ENCODE measurements at regions not wholly inside any gene's neighbourhood (a gene's known extent, or its start where the extent isn't known, plus 50 kb on each side); places are given as distances from the start of the nearest gene placed in this dataset.
"Not testable (repeated sequence)": the region's sequence is repeated elsewhere in the genome, so short reads cannot be mapped to it uniquely, and the experiment has no call there.

DNA sequence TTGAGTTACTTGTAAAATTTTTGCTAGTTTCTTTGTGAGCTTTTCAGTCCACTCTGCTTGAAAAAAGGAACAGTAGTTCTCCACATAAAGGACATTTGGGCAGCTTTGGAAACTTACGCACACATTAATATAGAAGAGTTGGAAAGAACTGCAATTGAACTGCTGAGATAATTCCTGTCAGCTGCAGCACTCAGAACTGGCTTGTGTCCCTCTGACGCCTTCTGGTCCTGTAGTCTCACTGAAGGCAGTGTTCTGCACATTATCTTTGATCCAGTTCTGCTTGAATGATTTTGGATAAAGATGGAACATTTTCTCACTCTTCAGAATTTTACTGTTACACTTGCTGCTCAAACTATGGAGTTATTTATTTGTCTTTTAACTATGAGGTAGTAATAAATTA, 901.9 kb downstream of the OTOL1 start:
- POLR2A ChIA-PET (ENCODE audit: low non-redundant PET), result no interaction called here
- CTCF ChIA-PET, result no interaction called here
- Histone ChIP-seq H3K9me3 (ENCODE audit: low read depth, low read length, poor library complexity, severe bottlenecking) (no peaks in the 10 kb centered on the region), H3K27ac (ENCODE audit: low read depth, low read length, poor library complexity, severe bottlenecking) (no peak overlapping the region), H3K4me3 (ENCODE audit: low read depth, low read length, poor library complexity, severe bottlenecking) (no peak overlapping the region), H3K36me3 (ENCODE audit: insufficient read depth, low read length, poor library complexity, severe bottlenecking) (no peaks in the 10 kb centered on the region), H3K4me1 (ENCODE audit: insufficient read depth, low read length, poor library complexity, severe bottlenecking) (no peaks in the 10 kb centered on the region), H3K27me3 (replicated peaks; ENCODE audit: insufficient read depth, low read depth, low read length, poor library complexity) (no peaks in the 10 kb centered on the region)
- no peak for DNase-seq (ENCODE audit: low spot score)
- TF ChIP-seq, protein P1, sequence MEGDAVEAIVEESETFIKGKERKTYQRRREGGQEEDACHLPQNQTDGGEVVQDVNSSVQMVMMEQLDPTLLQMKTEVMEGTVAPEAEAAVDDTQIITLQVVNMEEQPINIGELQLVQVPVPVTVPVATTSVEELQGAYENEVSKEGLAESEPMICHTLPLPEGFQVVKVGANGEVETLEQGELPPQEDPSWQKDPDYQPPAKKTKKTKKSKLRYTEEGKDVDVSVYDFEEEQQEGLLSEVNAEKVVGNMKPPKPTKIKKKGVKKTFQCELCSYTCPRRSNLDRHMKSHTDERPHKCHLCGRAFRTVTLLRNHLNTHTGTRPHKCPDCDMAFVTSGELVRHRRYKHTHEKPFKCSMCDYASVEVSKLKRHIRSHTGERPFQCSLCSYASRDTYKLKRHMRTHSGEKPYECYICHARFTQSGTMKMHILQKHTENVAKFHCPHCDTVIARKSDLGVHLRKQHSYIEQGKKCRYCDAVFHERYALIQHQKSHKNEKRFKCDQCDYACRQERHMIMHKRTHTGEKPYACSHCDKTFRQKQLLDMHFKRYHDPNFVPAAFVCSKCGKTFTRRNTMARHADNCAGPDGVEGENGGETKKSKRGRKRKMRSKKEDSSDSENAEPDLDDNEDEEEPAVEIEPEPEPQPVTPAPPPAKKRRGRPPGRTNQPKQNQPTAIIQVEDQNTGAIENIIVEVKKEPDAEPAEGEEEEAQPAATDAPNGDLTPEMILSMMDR (conservative IDR thresholded peaks at IDR 0.05; ENCODE audit: low read depth, low read length), result no peak
- TF ChIP-seq EZH2 (IDR thresholded peaks at IDR 0.05; ENCODE audit: borderline replicate concordance, low read depth, low read length, poor library complexity, severe bottlenecking), result no peak
- BruUV-seq (replicated peaks), result no TSS peak
- intact Hi-C loops (cut with micrococcal nuclease; ENCODE audit: unreplicated experiment), result no loop called here

- Histone ChIP-seq H3K4me3 (ENCODE audit: low read depth, low read length, poor library complexity, severe bottlenecking) (no peak overlapping the region), H3K4me1 (ENCODE audit: insufficient read depth, low read length, poor library complexity, severe bottlenecking) (no peaks in the 10 kb centered on the region), H3K9me3 (ENCODE audit: low read depth, low read length, poor library complexity, severe bottlenecking) (no peaks in the 10 kb centered on the region), H3K27ac (ENCODE audit: low read depth, low read length, poor library complexity, severe bottlenecking) (no peak overlapping the region), H3K27me3 (replicated peaks; ENCODE audit: insufficient read depth, low read depth, low read length, poor library complexity) (no peaks in the 10 kb centered on the region), H3K36me3 (ENCODE audit: insufficient read depth, low read length, poor library complexity, severe bottlenecking) (no peaks in the 10 kb centered on the region)
- POLR2A ChIA-PET (ENCODE audit: low non-redundant PET), result no interaction called here
- peak; percentile 4 for DNase-seq (ENCODE audit: low spot score)
- CTCF ChIA-PET, result no interaction called here
- intact Hi-C loops (cut with micrococcal nuclease; ENCODE audit: unreplicated experiment), result no loop called here
- no TSS peak for BruUV-seq (replicated peaks)
- TF ChIP-seq, protein P1 (conservative IDR thresholded peaks at IDR 0.05; ENCODE audit: low read depth, low read length), result no peak; the same call in 1 of the 2 replicates
- TF ChIP-seq EZH2 (IDR thresholded peaks at IDR 0.05; ENCODE audit: borderline replicate concordance, low read depth, low read length, poor library complexity, severe bottlenecking), result no peak
Measured at GRCh38 chr3:162400697-162401096, 904.1 kb downstream of the OTOL1 start.

- H3K4me3 ChIP-seq (ENCODE audit: low read depth, low read length, poor library complexity, severe bottlenecking); CTCF ChIA-PET; H3K4me1 ChIP-seq (ENCODE audit: insufficient read depth, low read length, poor library complexity, severe bottlenecking); H3K36me3 ChIP-seq (ENCODE audit: insufficient read depth, low read length, poor library complexity, severe bottlenecking); DNase-seq (ENCODE audit: low spot score); POLR2A ChIA-PET (ENCODE audit: low non-redundant PET); H3K27me3 ChIP-seq (replicated peaks; ENCODE audit: insufficient read depth, low read depth, low read length, poor library complexity); H3K27ac ChIP-seq (ENCODE audit: low read depth, low read length, poor library complexity, severe bottlenecking); intact Hi-C loops (cut with micrococcal nuclease; ENCODE audit: unreplicated experiment); H3K9me3 ChIP-seq (ENCODE audit: low read depth, low read length, poor library complexity, severe bottlenecking); BruUV-seq (replicated peaks): not testable (repeated sequence)
Measured at GRCh38 chr3:162411556-162411955, 914.9 kb downstream of the OTOL1 start.

- POLR2A ChIA-PET (ENCODE audit: low non-redundant PET), result no interaction called here
- Histone ChIP-seq H3K9me3 (ENCODE audit: low read depth, low read length, poor library complexity, severe bottlenecking) (no peaks in the 10 kb centered on the region), H3K4me1 (ENCODE audit: insufficient read depth, low read length, poor library complexity, severe bottlenecking) (no peaks in the 10 kb centered on the region), H3K4me3 (ENCODE audit: low read depth, low read length, poor library complexity, severe bottlenecking) (no peak overlapping the region), H3K27ac (ENCODE audit: low read depth, low read length, poor library complexity, severe bottlenecking) (no peak overlapping the region), H3K36me3 (ENCODE audit: insufficient read depth, low read length, poor library complexity, severe bottlenecking) (no peaks in the 10 kb centered on the region), H3K27me3 (replicated peaks; ENCODE audit: insufficient read depth, low read depth, low read length, poor library complexity) (no peaks in the 10 kb centered on the region)
- BruUV-seq (replicated peaks), result no TSS peak
- no peak for DNase-seq (ENCODE audit: low spot score)
- CTCF ChIA-PET, result no interaction called here
- intact Hi-C loops (cut with micrococcal nuclease; ENCODE audit: unreplicated experiment), result no loop called here
- TF ChIP-seq EZH2 (IDR thresholded peaks at IDR 0.05; ENCODE audit: borderline replicate concordance, low read depth, low read length, poor library complexity, severe bottlenecking), result no peak
- TF ChIP-seq, protein P1 (conservative IDR thresholded peaks at IDR 0.05; ENCODE audit: low read depth, low read length), result no peak
Measured at GRCh38 chr3:162421721-162422120, 925.1 kb downstream of the OTOL1 start.

Data from A673 (cell line).